HAP-1 (cell line): ENCODE measurements at regions not wholly inside any gene's neighbourhood (a gene's known extent, or its start where the extent isn't known, plus 50 kb on each side); places are given as distances from the start of the nearest gene placed in this dataset.
A peak's percentile ranks its signal among the peaks of the same experiment; 100 is the strongest.

Experiments
- DNase-seq, 2 experiments: peaks; one replicate each; pipeline ENCODE4 v3.0.0-alpha.2; 2016 to 2020; ENCODE audit warnings: low spot score in 2 of 2
- H3K27me3 ChIP-seq: fragments of 250-450 bp; sonication (Bioruptor Pico); 2 replicates; pipeline ENCODE4 v1.5.1; 2020; ENCODE audit warnings: low read depth, mild to moderate bottlenecking, moderate library complexity
- H3K36me3 ChIP-seq: fragments of 250-450 bp; sonication (Bioruptor Pico); replicated peaks from 2 replicates; pipeline ENCODE4 v1.5.1; 2020; ENCODE audit warnings: mild to moderate bottlenecking
- H3K4me1 ChIP-seq: fragments of 250-450 bp; sonication (Bioruptor Pico); 2 replicates; pipeline ENCODE4 v1.5.1; 2020; ENCODE audit warnings: mild to moderate bottlenecking
- H3K4me3 ChIP-seq: fragments of 250-450 bp; sonication (Bioruptor Pico); 2 replicates; pipeline ENCODE4 v1.5.1; 2020; ENCODE audit warnings: mild to moderate bottlenecking, moderate library complexity
- H3K9me3 ChIP-seq: fragments of 250-450 bp; sonication (Bioruptor Pico); 2 replicates; pipeline ENCODE4 v1.5.1; 2020; ENCODE audit warnings: mild to moderate bottlenecking, moderate library complexity
- in situ Hi-C: fragments of 300-500 bp; cut with MboI; formaldehyde crosslinking; loops from 3 replicates; pipeline ENCODE4 v1.14.3; 2020; ENCODE audit warnings: low sequenced_read_pairs, inconsistent platforms, mixed read lengths

DNA sequence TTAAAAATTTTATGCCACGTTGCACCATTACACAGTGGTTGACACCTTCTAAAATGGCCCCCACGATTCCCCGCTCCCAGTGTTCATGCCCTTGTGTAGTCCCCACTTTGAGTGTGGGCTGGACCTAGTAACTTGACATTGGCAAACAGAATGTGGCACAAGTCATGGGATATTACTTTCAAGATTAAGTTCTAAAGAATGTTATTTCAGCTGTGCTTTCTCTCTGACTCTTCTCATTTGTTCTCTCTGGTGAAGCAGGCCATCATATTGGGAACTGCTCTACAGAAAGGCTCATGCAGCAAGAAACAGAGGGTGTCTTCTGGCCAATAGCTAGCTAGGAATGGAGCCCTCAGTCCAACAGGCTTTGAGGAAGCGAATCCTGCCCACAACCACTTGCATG is 67.1 kb downstream of the ATXN3L start:
- no peak for DNase-seq
- Histone ChIP-seq H3K27me3 (no peaks in the 10 kb centered on the region), H3K9me3 (no peaks in the 10 kb centered on the region), H3K4me3 (no peak overlapping the region), H3K36me3 (no peaks in the 10 kb centered on the region), H3K4me1 (peaks cover 2% of the 10 kb centered on the region; the same call in 1 of the 2 replicates)
- in situ Hi-C loops = no loop called here

DNA sequence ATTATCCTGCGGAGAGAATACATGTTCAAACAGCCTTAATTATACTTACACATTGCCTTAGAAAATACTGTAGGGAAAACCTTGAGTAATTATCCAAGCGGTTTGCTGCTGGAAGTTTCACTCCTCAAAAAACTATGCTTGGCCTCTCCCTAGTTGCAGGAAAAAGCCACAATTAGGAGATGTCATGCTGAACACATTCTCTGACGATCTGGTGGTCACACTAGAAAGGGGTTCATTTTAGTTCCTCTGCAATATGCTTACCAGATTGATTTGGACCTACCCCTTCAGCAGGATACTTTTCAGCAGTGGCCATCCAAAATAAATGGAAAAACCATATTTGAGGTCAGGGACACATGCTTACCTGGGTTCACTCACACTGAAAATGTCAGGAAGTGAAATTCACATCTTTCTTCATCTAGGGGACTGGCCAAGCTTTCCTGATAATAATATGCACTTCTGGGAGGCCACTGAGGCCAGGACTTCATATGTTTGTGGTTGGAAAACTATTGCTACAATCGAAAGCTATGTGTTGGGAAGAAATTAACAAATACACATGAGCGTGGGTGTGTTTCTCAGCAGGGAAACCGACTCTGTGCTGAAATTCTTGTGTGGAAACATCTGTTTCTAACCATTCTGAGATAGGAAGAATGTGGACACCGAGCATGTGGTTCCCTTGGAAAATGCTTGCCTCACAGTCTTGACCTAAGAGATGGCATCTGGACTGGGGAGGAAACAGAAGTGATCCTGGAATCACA is 68.8 kb downstream of the ATXN3L start:
- H3K4me3 ChIP-seq = no peak overlapping the region
- no peaks in the 10 kb centered on the region for H3K9me3 ChIP-seq
- no peaks in the 10 kb centered on the region for H3K36me3 ChIP-seq
- H3K4me1 ChIP-seq = peaks cover 2% of the 10 kb centered on the region; the same call in 1 of the 2 replicates
- in situ Hi-C loops = no loop called here
- H3K27me3 ChIP-seq = no peaks in the 10 kb centered on the region
- DNase-seq = no peak

GRCh38 chrX:13248867-13249486 is 70.9 kb downstream of the ATXN3L start:
- Histone ChIP-seq H3K9me3 (no peaks in the 10 kb centered on the region), H3K4me1 (no peaks in the 10 kb centered on the region)
- DNase-seq = no peak

DNA sequence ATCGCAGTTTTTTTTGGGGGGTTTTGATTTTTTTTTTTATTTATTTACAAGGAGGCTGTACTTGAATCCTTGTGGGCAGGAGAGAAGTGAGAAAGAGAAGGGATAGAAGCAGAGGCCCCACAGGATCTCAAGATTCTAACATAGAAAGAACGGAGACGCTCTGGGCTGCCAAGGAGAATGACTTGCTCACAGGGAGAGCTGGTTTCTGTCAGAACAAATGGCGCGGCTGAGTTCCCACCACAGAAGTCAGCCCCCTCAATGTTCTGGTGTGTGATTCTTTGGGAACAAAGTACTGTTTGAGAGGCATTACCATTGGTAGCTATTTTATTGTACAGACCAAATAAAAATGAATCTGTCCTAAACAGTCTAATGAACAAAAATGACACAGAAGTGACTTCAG is 80.6 kb downstream of the ATXN3L start:
- in situ Hi-C loops = no loop called here
- Histone ChIP-seq H3K4me1 (no peaks in the 10 kb centered on the region), H3K9me3 (no peaks in the 10 kb centered on the region), H3K4me3 (no peak overlapping the region), H3K36me3 (no peaks in the 10 kb centered on the region), H3K27me3 (no peaks in the 10 kb centered on the region)
- DNase-seq = no peak

More at GRCh38 chrX:13248867-13249486, 70.9 kb downstream of the ATXN3L start:
- H3K36me3 ChIP-seq = no peaks in the 10 kb centered on the region
- H3K4me3 ChIP-seq = no peak overlapping the region
- H3K27me3 ChIP-seq = no peaks in the 10 kb centered on the region
- in situ Hi-C loops = no loop called here

GRCh38 chrX:13235930-13236329 is 83.9 kb downstream of the ATXN3L start:
- H3K27me3 ChIP-seq = no peaks in the 10 kb centered on the region
- H3K9me3 ChIP-seq = no peaks in the 10 kb centered on the region
- no peaks in the 10 kb centered on the region for H3K4me1 ChIP-seq
- no peak for DNase-seq
- in situ Hi-C loops = no loop called here
- no peaks in the 10 kb centered on the region for H3K36me3 ChIP-seq
- no peak overlapping the region for H3K4me3 ChIP-seq

DNA sequence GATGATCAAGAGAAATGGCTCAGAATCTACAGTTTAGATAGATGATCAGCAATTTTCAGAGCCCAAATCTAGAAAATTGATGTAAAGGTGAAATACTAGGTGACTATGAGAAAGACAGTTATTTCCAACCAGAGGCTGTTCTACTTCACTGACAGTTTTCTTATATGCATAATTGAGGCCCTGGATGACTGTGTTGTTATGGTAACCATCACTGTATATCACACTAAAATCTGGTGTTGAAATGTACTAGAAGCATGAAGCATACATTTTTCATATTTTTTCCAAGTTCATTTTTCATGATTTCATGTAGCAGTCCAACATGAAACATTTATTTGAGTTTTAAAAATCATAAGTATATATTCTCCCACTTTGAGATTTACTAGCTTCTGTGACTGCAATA is 87.4 kb downstream of the ATXN3L start:
- DNase-seq = no peak
- in situ Hi-C loops = no loop called here
- H3K4me3 ChIP-seq = no peak overlapping the region
- no peaks in the 10 kb centered on the region for H3K9me3 ChIP-seq
- no peaks in the 10 kb centered on the region for H3K4me1 ChIP-seq
- H3K36me3 ChIP-seq = no peaks in the 10 kb centered on the region
- H3K27me3 ChIP-seq = no peaks in the 10 kb centered on the region

DNA sequence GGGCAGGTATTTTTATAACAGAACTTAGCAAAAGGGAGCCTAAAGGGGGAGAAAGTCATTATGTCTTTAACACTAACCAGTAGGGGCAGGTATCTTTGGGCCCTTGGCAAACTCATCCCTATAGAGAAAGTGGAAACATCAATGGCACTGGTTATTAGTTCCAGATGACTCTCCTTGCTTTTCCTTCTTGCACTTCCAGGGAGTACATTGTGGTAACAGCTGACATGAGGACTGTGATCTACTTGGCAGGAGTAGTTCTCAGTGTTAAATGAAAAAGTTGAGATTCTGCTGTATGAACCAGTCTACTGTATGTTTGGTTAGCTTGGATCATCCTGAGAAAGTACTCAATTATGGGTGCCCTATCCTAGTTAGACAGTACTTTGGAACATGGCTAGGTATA is 93.6 kb downstream of the ATXN3L start:
- Histone ChIP-seq H3K4me1 (peaks cover 17% of the 10 kb centered on the region), H3K27me3 (no peaks in the 10 kb centered on the region), H3K36me3 (no peaks in the 10 kb centered on the region), H3K4me3 (no peak overlapping the region), H3K9me3 (no peaks in the 10 kb centered on the region)
- in situ Hi-C loops = no loop called here
- DNase-seq = no peak

- in situ Hi-C loops = no loop called here
- Histone ChIP-seq H3K36me3 (no peaks in the 10 kb centered on the region), H3K4me1 (peaks cover 37% of the 10 kb centered on the region), H3K27me3 (no peaks in the 10 kb centered on the region), H3K9me3 (no peaks in the 10 kb centered on the region), H3K4me3 (no peak overlapping the region)
- peak; percentile 73 to 86 for DNase-seq
Observed at GRCh38 chrX:13223868-13224567, 95.8 kb downstream of the ATXN3L start.

DNA sequence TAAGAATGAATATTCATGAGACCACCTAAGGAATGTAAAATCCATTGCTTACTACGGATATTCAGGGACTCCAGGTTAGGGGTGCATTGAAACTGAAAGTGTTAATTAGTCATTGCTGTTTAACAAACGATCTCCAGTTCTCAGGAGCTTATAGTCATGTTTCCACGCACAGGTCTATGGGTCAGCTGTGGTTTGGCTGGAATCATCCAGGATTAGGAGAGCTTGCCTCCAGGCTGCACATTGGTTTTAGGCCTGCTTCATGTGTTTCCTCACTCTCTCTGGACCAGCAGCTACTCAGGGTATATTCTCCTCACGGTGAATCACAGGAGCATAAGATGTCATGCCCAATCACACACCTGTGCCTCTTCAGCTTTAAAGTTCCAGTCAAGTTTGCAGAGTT is 98.9 kb downstream of the ATXN3L start:
- Histone ChIP-seq H3K27me3 (no peaks in the 10 kb centered on the region), H3K4me3 (no peak overlapping the region), H3K9me3 (no peaks in the 10 kb centered on the region), H3K4me1 (peaks cover 39% of the 10 kb centered on the region), H3K36me3 (no peaks in the 10 kb centered on the region)
- in situ Hi-C loops = no loop called here
- peak; percentile 27 to 50 for DNase-seq

- no peak for DNase-seq
- no peaks in the 10 kb centered on the region for H3K9me3 ChIP-seq
- H3K36me3 ChIP-seq = no peaks in the 10 kb centered on the region
- in situ Hi-C loops = no loop called here
- H3K4me3 ChIP-seq = no peak overlapping the region
- peaks cover 39% of the 10 kb centered on the region for H3K4me1 ChIP-seq
- no peaks in the 10 kb centered on the region for H3K27me3 ChIP-seq
Observed at GRCh38 chrX:13219991-13220764, 99.7 kb downstream of the ATXN3L start.

GRCh38 chrX:13218758-13219157 is 101.1 kb downstream of the ATXN3L start:
- in situ Hi-C loops = no loop called here
- no peaks in the 10 kb centered on the region for H3K9me3 ChIP-seq
- DNase-seq = no peak
- H3K4me3 ChIP-seq = no peak overlapping the region
- no peaks in the 10 kb centered on the region for H3K36me3 ChIP-seq
- peaks cover 33% of the 10 kb centered on the region for H3K4me1 ChIP-seq
- H3K27me3 ChIP-seq = no peaks in the 10 kb centered on the region

GRCh38 chrX:13216139-13216538 is 103.7 kb downstream of the ATXN3L start:
- no peak for DNase-seq
- no peaks in the 10 kb centered on the region for H3K9me3 ChIP-seq
- H3K36me3 ChIP-seq = no peaks in the 10 kb centered on the region
- in situ Hi-C loops = no loop called here
- no peaks in the 10 kb centered on the region for H3K27me3 ChIP-seq
- peaks cover 35% of the 10 kb centered on the region for H3K4me1 ChIP-seq
- H3K4me3 ChIP-seq = no peak overlapping the region

DNA sequence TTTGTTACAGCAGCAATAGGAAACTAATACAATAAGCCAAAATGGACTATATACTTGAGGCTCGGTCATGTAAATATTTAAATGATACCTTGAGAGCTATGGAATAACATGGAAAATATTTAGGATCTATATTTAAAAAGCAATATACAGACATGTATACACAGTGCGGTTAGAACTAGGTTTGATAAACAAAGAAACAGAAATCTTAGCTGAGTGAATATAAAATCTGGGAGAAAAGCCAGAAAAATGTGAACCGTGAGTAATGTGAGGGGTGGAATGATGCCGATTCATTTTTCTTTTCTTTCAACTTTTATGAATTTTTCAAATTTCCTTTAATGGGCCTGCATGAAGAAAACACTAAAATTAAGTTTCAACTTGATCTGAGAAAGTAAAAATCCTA is 104.1 kb downstream of the ATXN3L start:
- in situ Hi-C loops = no loop called here

More for the DNA sequence above, 104.1 kb downstream of the ATXN3L start:
- no peaks in the 10 kb centered on the region for H3K27me3 ChIP-seq
- no peak overlapping the region for H3K4me3 ChIP-seq
- DNase-seq = no peak
- H3K36me3 ChIP-seq = no peaks in the 10 kb centered on the region
- no peaks in the 10 kb centered on the region for H3K9me3 ChIP-seq
- H3K4me1 ChIP-seq = peaks cover 31% of the 10 kb centered on the region
